ENCODE measurements at regions not wholly inside any gene's neighbourhood (a gene's known extent, or its start where the extent isn't known, plus 50 kb on each side); places are given as distances from the start of the nearest gene placed in this dataset.
A peak's percentile ranks its signal among the peaks of the same experiment; 100 is the strongest.

GRCh38 chr2:57711991-57712390 is 334.6 kb upstream of the VRK2 start:
- DNase-seq (ENCODE audit: low read depth) = no peak

- peak; percentile 93 for DNase-seq (ENCODE audit: low read depth)
Observed at GRCh38 chr2:57720728-57721627, 325.6 kb upstream of the VRK2 start.

GRCh38 chr2:57725337-57725947 is 321.2 kb upstream of the VRK2 start:
- no peak for DNase-seq (ENCODE audit: low read depth)

- DNase-seq (ENCODE audit: low read depth) = no peak
Observed at GRCh38 chr2:57726294-57726693, 320.3 kb upstream of the VRK2 start.

GRCh38 chr2:57728691-57729090 is 317.9 kb upstream of the VRK2 start:
- no peak for DNase-seq (ENCODE audit: low read depth)

- DNase-seq (ENCODE audit: low read depth) = no peak
Observed at GRCh38 chr2:57733956-57734355, 312.6 kb upstream of the VRK2 start.

GRCh38 chr2:57740891-57741290 is 305.7 kb upstream of the VRK2 start:
- DNase-seq (ENCODE audit: low read depth) = no peak

GRCh38 chr2:57753636-57754035 is 293.0 kb upstream of the VRK2 start:
- DNase-seq (ENCODE audit: low read depth) = no peak

- no peak for DNase-seq (ENCODE audit: low read depth)
Observed at GRCh38 chr2:57758686-57759085, 287.9 kb upstream of the VRK2 start.

GRCh38 chr2:57759131-57759530 is 287.5 kb upstream of the VRK2 start:
- DNase-seq (ENCODE audit: low read depth) = no peak

- peak; percentile 85 for DNase-seq (ENCODE audit: low read depth)
Observed at GRCh38 chr2:57759822-57760300, 286.7 kb upstream of the VRK2 start.

GRCh38 chr2:57760381-57760801 is 286.2 kb upstream of the VRK2 start:
- no peak for DNase-seq (ENCODE audit: low read depth)

- no peak for DNase-seq (ENCODE audit: low read depth)
Observed at GRCh38 chr2:57776916-57777315, 269.7 kb upstream of the VRK2 start.

- no peak for DNase-seq (ENCODE audit: low read depth)
Observed at GRCh38 chr2:57782587-57782986, 264.0 kb upstream of the VRK2 start.

- no peak for DNase-seq (ENCODE audit: low read depth)
Observed at GRCh38 chr2:57793310-57793709, 253.3 kb upstream of the VRK2 start.

- DNase-seq (ENCODE audit: low read depth) = peak; percentile 6
Observed at GRCh38 chr2:57796527-57796926, 250.1 kb upstream of the VRK2 start.

- no peak for DNase-seq (ENCODE audit: low read depth)
Observed at GRCh38 chr2:57798346-57798745, 248.3 kb upstream of the VRK2 start.

- DNase-seq (ENCODE audit: low read depth) = no peak
Observed at GRCh38 chr2:57802243-57802642, 244.4 kb upstream of the VRK2 start.

GRCh38 chr2:57804971-57805370 is 241.6 kb upstream of the VRK2 start:
- DNase-seq (ENCODE audit: low read depth) = no peak

GRCh38 chr2:57806449-57806968 is 240.1 kb upstream of the VRK2 start:
- DNase-seq (ENCODE audit: low read depth) = no peak

GRCh38 chr2:57809230-57809629 is 237.4 kb upstream of the VRK2 start:
- no peak for DNase-seq (ENCODE audit: low read depth)

- DNase-seq (ENCODE audit: low read depth) = no peak
Observed at GRCh38 chr2:57821088-57821487, 225.5 kb upstream of the VRK2 start.

- no peak for DNase-seq (ENCODE audit: low read depth)
Observed at GRCh38 chr2:57828221-57828620, 218.4 kb upstream of the VRK2 start.

All from ELR (cell line).